GM12878 (cell line): ENCODE measurements at regions not wholly inside any gene's neighbourhood (a gene's known extent, or its start where the extent isn't known, plus 50 kb on each side); places are given as distances from the start of the nearest gene placed in this dataset.

ENCODE experiments used
- CBFB ChIP-seq: IDR thresholded peaks from 2 replicates; pipeline ENCODE4 v1.6.1; 2016; ENCODE audit warnings: antibody characterized with exemption, low read depth
- HCFC1 ChIP-seq: fragments of 150-350 bp; IDR thresholded peaks from 2 replicates; pipeline ENCODE4 v1.6.1; 2014; ENCODE audit warnings: low read length
- POLR2AphosphoS5 ChIP-seq: IDR thresholded peaks from 2 replicates; pipeline ENCODE4 v1.6.1; 2011; ENCODE audit warnings: mild to moderate bottlenecking, low read length, inconsistent platforms
- TAF1 ChIP-seq: IDR thresholded peaks from 2 replicates; pipeline ENCODE4 v1.6.1; 2011; ENCODE audit warnings: mild to moderate bottlenecking, low read depth, low read length, borderline replicate concordance
- TF ChIP-seq, protein P1 (sequence below), 3 experiments: IDR thresholded peaks in 2 of 3; conservative IDR thresholded peaks in 1 of 3; 2 replicates each; pipeline ENCODE4 v1.5.1; 2011; ENCODE audit warnings: low read depth in 3 of 3, low read length in 3 of 3, mild to moderate bottlenecking in 3 of 3, control low read depth in 2 of 3, moderate library complexity in 2 of 3, inconsistent platforms in 1 of 3, mixed read lengths in 1 of 3; ENCODE audit not compliant: control insufficient read depth in 2 of 3, insufficient read depth in 1 of 3; ENCODE audit errors: extremely low read depth in 1 of 3

DNA sequence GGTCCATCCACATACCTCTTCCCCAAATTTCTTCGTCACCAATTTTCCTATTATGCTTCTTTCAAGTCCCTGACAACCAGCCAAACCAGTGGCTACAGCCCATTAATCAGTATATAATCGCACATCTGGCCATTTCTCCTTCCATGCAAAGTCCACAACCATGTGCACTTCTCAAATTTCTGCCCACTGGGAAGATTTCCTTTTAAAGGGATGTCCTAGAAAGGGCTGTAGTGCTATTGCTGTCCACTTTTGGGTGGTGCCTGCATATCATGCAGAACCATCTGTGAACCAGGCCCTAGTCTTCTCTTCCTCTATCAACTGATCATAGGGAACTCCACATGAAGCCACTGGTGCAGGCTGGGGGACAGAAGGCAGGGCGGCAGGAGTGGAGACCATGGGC is 55.2 kb upstream of the MID1IP1 start:
- TF ChIP-seq TAF1: no peak
- TF ChIP-seq, protein P1, sequence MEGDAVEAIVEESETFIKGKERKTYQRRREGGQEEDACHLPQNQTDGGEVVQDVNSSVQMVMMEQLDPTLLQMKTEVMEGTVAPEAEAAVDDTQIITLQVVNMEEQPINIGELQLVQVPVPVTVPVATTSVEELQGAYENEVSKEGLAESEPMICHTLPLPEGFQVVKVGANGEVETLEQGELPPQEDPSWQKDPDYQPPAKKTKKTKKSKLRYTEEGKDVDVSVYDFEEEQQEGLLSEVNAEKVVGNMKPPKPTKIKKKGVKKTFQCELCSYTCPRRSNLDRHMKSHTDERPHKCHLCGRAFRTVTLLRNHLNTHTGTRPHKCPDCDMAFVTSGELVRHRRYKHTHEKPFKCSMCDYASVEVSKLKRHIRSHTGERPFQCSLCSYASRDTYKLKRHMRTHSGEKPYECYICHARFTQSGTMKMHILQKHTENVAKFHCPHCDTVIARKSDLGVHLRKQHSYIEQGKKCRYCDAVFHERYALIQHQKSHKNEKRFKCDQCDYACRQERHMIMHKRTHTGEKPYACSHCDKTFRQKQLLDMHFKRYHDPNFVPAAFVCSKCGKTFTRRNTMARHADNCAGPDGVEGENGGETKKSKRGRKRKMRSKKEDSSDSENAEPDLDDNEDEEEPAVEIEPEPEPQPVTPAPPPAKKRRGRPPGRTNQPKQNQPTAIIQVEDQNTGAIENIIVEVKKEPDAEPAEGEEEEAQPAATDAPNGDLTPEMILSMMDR (IDR thresholded peaks at IDR 0.05 in 2 of 3, conservative IDR thresholded peaks at IDR 0.05 in 1 of 3; ENCODE audit: control insufficient read depth in 2 of 3, extremely low read depth in 1 of 3, insufficient read depth in 1 of 3, low read depth in 3 of 3, low read length in 3 of 3): no peak
- no peak for TF ChIP-seq POLR2AphosphoS5
- TF ChIP-seq CBFB: no peak
- no peak for TF ChIP-seq HCFC1
